Keratinocyte (primary cell): ENCODE measurements at regions not wholly inside any gene's neighbourhood (a gene's known extent, or its start where the extent isn't known, plus 50 kb on each side); places are given as distances from the start of the nearest gene placed in this dataset.

Experiments
- EZH2 ChIP-seq: IDR thresholded peaks from one replicate; pipeline ENCODE4 v1.6.1; 2012; ENCODE audit warnings: inconsistent platforms, mild to moderate bottlenecking, low read length, moderate library complexity
- TF ChIP-seq, protein P1 (sequence below), 3 experiments: IDR thresholded peaks in 1 of 3; conservative IDR thresholded peaks in 1 of 3; optimal IDR thresholded peaks in 1 of 3; 2 replicates in 2 of 3; 3 replicates in 1 of 3; pipeline versions ENCODE3 to v1.5.1; 2011; ENCODE audit warnings: low read length in 3 of 3, mild to moderate bottlenecking in 3 of 3, moderate library complexity in 2 of 3, control low read depth in 1 of 3, inconsistent platforms in 1 of 3; ENCODE audit not compliant: insufficient read depth in 2 of 3; ENCODE audit errors: extremely low read depth in 1 of 3

- no peak for TF ChIP-seq EZH2
- TF ChIP-seq, protein P1, sequence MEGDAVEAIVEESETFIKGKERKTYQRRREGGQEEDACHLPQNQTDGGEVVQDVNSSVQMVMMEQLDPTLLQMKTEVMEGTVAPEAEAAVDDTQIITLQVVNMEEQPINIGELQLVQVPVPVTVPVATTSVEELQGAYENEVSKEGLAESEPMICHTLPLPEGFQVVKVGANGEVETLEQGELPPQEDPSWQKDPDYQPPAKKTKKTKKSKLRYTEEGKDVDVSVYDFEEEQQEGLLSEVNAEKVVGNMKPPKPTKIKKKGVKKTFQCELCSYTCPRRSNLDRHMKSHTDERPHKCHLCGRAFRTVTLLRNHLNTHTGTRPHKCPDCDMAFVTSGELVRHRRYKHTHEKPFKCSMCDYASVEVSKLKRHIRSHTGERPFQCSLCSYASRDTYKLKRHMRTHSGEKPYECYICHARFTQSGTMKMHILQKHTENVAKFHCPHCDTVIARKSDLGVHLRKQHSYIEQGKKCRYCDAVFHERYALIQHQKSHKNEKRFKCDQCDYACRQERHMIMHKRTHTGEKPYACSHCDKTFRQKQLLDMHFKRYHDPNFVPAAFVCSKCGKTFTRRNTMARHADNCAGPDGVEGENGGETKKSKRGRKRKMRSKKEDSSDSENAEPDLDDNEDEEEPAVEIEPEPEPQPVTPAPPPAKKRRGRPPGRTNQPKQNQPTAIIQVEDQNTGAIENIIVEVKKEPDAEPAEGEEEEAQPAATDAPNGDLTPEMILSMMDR (optimal IDR thresholded peaks at IDR 0.05 in 1 of 3, IDR thresholded peaks at IDR 0.05 in 1 of 3, conservative IDR thresholded peaks at IDR 0.05 in 1 of 3; ENCODE audit: extremely low read depth in 1 of 3, insufficient read depth in 2 of 3, low read length in 3 of 3), result no peak
Measured at GRCh38 chr3:76245622-76246021, 460.3 kb upstream of the ZNF717 start.
